ENCODE measurements at regions not wholly inside any gene's neighbourhood (a gene's known extent, or its start where the extent isn't known, plus 50 kb on each side); places are given as distances from the start of the nearest gene placed in this dataset.

GRCh38 chr3:193863657-193864357, 270.8 kb downstream of the OPA1 start:
- H3K4me1 ChIP-seq (replicated peaks in 1 of 4; ENCODE audit: control insufficient read depth in 3 of 4, insufficient read depth in 4 of 4, low read length in 3 of 4) = peaks cover 0 to 2% (median under 1%) of the 10 kb centered on the region in 4 experiments; a peak in 3 of 7 replicates
- no peak overlapping the region for H2BK5ac ChIP-seq (ENCODE audit: low read depth, low read length)
- no peaks in the 10 kb centered on the region for H3K79me1 ChIP-seq (ENCODE audit: low read depth, low read length)
- no peak overlapping the region for H3K9ac ChIP-seq (replicated peaks in 1 of 4; ENCODE audit: extremely low read depth in 1 of 4, low read depth in 3 of 4, low read length in 3 of 4)
- H4K5ac ChIP-seq (ENCODE audit: insufficient read length, low read depth, low read length) = no peak overlapping the region
- H3K23me2 ChIP-seq (ENCODE audit: low read depth, low read length) = 0 out of 2 replicates have a peak, but pooled peaks cover 2% of the 10 kb centered on the region
- no peak overlapping the region for H3K4me3 ChIP-seq (ENCODE audit: extremely low read depth in 1 of 4, insufficient read depth in 2 of 4, low read depth in 3 of 4, low read length in 4 of 4)
- ChIA-PET CTCF (ENCODE audit: partially characterized antibody) (interaction anchor here (1.1 to 3.6 kb wide), 6 partner anchors 19 to 108 kb away, joined by 3 to 13 read pairs (median 4); no protein-coding TSS in a partner anchor), POLR2A (ENCODE audit: partially characterized antibody) (interaction anchor here (1.0 to 1.5 kb wide), 3 partner anchors 10 to 23 kb away, joined by 3 read pairs; no protein-coding TSS in a partner anchor)
- no peak for FAIRE-seq
- H3K18ac ChIP-seq (ENCODE audit: extremely low read depth, low read length) = no peak overlapping the region
- H3K27me3 ChIP-seq (replicated peaks in 1 of 4; ENCODE audit: control insufficient read depth in 3 of 4, extremely low read depth in 1 of 4, insufficient read depth in 3 of 4, low read length in 3 of 4) = peaks cover 0 to 13% (median 11%) of the 10 kb centered on the region in 4 experiments; a peak in 5 of 7 replicates
- no peak for DNase-seq (ENCODE audit: low read depth in 1 of 2, low spot score in 2 of 2)
- H4K91ac ChIP-seq (replicated peaks; ENCODE audit: insufficient read length, low read length) = no peak overlapping the region
- H2BK120ac ChIP-seq (replicated peaks; ENCODE audit: low read depth, low read length) = no peak overlapping the region
- H4K20me1 ChIP-seq (replicated peaks in 1 of 2; ENCODE audit: control insufficient read depth in 1 of 2, insufficient read depth in 2 of 2, low read length in 2 of 2) = no peaks in the 10 kb centered on the region
- H3K27ac ChIP-seq (ENCODE audit: low read depth, low read length) = no peak overlapping the region
- no peaks in the 10 kb centered on the region for H3K9me3 ChIP-seq (ENCODE audit: insufficient read depth in 2 of 2, low read depth in 1 of 2, low read length in 1 of 2)
- 89% methylated on average over 9 of the region's 9 CpGs; no CpG with 5 or more reads in 1 of the 2 experiments for WGBS, 2 experiments (ENCODE audit: extremely low coverage in 1 of 2, insufficient coverage in 1 of 2, insufficient read length in 1 of 2, insufficient replicate concordance in 2 of 2, low coverage in 1 of 2, low lambda C conversion rate in 2 of 2, missing lambda C conversion rate in 1 of 2)
- no peak overlapping the region for H3K4me2 ChIP-seq (ENCODE audit: insufficient read depth in 1 of 2, low read depth in 2 of 2, low read length in 2 of 2)
- H2BK12ac ChIP-seq (ENCODE audit: low read depth, low read length) = no peak overlapping the region; the same call in 1 of the 2 replicates
- H3K56ac ChIP-seq (replicated peaks; ENCODE audit: insufficient read length, low read depth, low read length) = no peak overlapping the region
- H2BK20ac ChIP-seq (ENCODE audit: low read length) = no peak overlapping the region
- H3K23ac ChIP-seq (ENCODE audit: insufficient read length) = no peak overlapping the region
- H3K79me2 ChIP-seq (ENCODE audit: control insufficient read depth in 1 of 2, insufficient read depth in 2 of 2, low read length in 2 of 2) = no peaks in the 10 kb centered on the region
- H2BK15ac ChIP-seq (ENCODE audit: low read length) = no peak overlapping the region
- H2AFZ ChIP-seq (ENCODE audit: low read length) = peak overlapping the region; percentile 59; the same call in 1 of the 2 replicates
- no peak overlapping the region for H3K14ac ChIP-seq (ENCODE audit: insufficient read length)
- no peak overlapping the region for H2AK5ac ChIP-seq (ENCODE audit: low read depth, low read length)
- H3K4ac ChIP-seq (replicated peaks; ENCODE audit: insufficient read length, low read depth, low read length) = no peak overlapping the region
- H4K8ac ChIP-seq (ENCODE audit: extremely low read depth, insufficient read depth, low read length) = no peak overlapping the region
- no peaks in the 10 kb centered on the region for H3K36me3 ChIP-seq (ENCODE audit: control insufficient read depth in 2 of 4, insufficient read depth in 4 of 4, low read length in 3 of 4)
- TF ChIP-seq CBX5 (IDR thresholded peaks at IDR 0.05; ENCODE audit: low read depth, low read length) (no peak), SIN3A (conservative IDR thresholded peaks at IDR 0.05 in 1 of 2, IDR thresholded peaks at IDR 0.05 in 1 of 2; ENCODE audit: low read depth in 1 of 2, low read length in 2 of 2) (no peak), BRCA1 (IDR thresholded peaks at IDR 0.05; ENCODE audit: low read depth, low read length) (no peak), CHD1 (IDR thresholded peaks at IDR 0.05; ENCODE audit: low read depth, low read length) (no peak), KDM5A (IDR thresholded peaks at IDR 0.05; ENCODE audit: low read length) (no peak), POLR2AphosphoS5 (IDR thresholded peaks at IDR 0.05; ENCODE audit: low read depth, low read length) (no peak), RNF2 (IDR thresholded peaks at IDR 0.05; ENCODE audit: borderline replicate concordance, low read depth, low read length, missing control alignments, poor library complexity, severe bottlenecking) (no peak), BCL11A (IDR thresholded peaks at IDR 0.05; ENCODE audit: low read depth in 2 of 2, low read length in 2 of 2) (no peak), POU5F1 (IDR thresholded peaks at IDR 0.05; ENCODE audit: low read depth, low read length) (no peak)
- TF ChIP-seq, protein P1, sequence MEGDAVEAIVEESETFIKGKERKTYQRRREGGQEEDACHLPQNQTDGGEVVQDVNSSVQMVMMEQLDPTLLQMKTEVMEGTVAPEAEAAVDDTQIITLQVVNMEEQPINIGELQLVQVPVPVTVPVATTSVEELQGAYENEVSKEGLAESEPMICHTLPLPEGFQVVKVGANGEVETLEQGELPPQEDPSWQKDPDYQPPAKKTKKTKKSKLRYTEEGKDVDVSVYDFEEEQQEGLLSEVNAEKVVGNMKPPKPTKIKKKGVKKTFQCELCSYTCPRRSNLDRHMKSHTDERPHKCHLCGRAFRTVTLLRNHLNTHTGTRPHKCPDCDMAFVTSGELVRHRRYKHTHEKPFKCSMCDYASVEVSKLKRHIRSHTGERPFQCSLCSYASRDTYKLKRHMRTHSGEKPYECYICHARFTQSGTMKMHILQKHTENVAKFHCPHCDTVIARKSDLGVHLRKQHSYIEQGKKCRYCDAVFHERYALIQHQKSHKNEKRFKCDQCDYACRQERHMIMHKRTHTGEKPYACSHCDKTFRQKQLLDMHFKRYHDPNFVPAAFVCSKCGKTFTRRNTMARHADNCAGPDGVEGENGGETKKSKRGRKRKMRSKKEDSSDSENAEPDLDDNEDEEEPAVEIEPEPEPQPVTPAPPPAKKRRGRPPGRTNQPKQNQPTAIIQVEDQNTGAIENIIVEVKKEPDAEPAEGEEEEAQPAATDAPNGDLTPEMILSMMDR (IDR thresholded peaks at IDR 0.05; ENCODE audit: control extremely low read depth in 1 of 3, insufficient read depth in 1 of 3, low read depth in 1 of 3, low read length in 3 of 3) = no peak

All from H1 (cell line).